ENCODE measurements at regions not wholly inside any gene's neighbourhood (a gene's known extent, or its start where the extent isn't known, plus 50 kb on each side); places are given as distances from the start of the nearest gene placed in this dataset.
"Not testable (repeated sequence)": the region's sequence is repeated elsewhere in the genome, so short reads cannot be mapped to it uniquely, and the experiment has no call there.

GRCh38 chr16:16933861-16934260, 536.9 kb downstream of the XYLT1 start:
- Histone ChIP-seq H3K9me3 (no peaks in the 10 kb centered on the region), H3K27me3 (replicated peaks in 1 of 2; ENCODE audit: control insufficient read depth in 2 of 2, extremely low read depth in 1 of 2, insufficient read depth in 2 of 2, low read length in 1 of 2) (peaks cover 0 to 3% of the 10 kb centered on the region in 2 experiments), H3K4me1 (ENCODE audit: control insufficient read depth in 1 of 2, extremely low read depth in 1 of 2, insufficient read depth in 2 of 2, low read length in 2 of 2) (no peaks in the 10 kb centered on the region), H3K27ac (ENCODE audit: low read length) (no peak overlapping the region), H3K4me3 (ENCODE audit: control insufficient read depth in 1 of 2, extremely low read depth in 1 of 2, low read length in 1 of 2) (no peak overlapping the region), H3K36me3 (ENCODE audit: control insufficient read depth in 2 of 2, extremely low read depth in 1 of 2, insufficient read depth in 1 of 2, low read length in 1 of 2) (no peaks in the 10 kb centered on the region)
- no peak for ATAC-seq (replicated peaks in 1 of 4)
- 100% methylated on average over 1 of the region's 2 CpGs for WGBS (ENCODE audit: insufficient coverage)
- H3K4me1 Mint-ChIP-seq, result no peaks in the 10 kb centered on the region
- H3K9me3 Mint-ChIP-seq, result no peaks in the 10 kb centered on the region
- no peak for DNase-seq
- no peak overlapping the region for H3K4me3 Mint-ChIP-seq
- peaks cover 0 to 15% of the 10 kb centered on the region in 2 donors for H3K27me3 Mint-ChIP-seq
- H3K27ac Mint-ChIP-seq, result no peak overlapping the region
- no peaks in the 10 kb centered on the region for H3K36me3 Mint-ChIP-seq
- CTCF ChIA-PET, result no interaction called here
- POLR2A ChIA-PET, result interaction anchor here in 1 of 2 donors (0.7 kb wide), 1 partner anchor 859 kb away, joined by 3 read pairs; no protein-coding TSS in a partner anchor

- Histone ChIP-seq H3K27me3 (replicated peaks in 1 of 2; ENCODE audit: control insufficient read depth in 2 of 2, extremely low read depth in 1 of 2, insufficient read depth in 2 of 2, low read length in 1 of 2) (peaks cover 0 to 3% of the 10 kb centered on the region in 2 experiments), H3K36me3 (ENCODE audit: control insufficient read depth in 2 of 2, extremely low read depth in 1 of 2, insufficient read depth in 1 of 2, low read length in 1 of 2) (no peaks in the 10 kb centered on the region), H3K9me3 (no peaks in the 10 kb centered on the region), H3K4me1 (ENCODE audit: control insufficient read depth in 1 of 2, extremely low read depth in 1 of 2, insufficient read depth in 2 of 2, low read length in 2 of 2) (no peaks in the 10 kb centered on the region), H3K4me3 (ENCODE audit: control insufficient read depth in 1 of 2, extremely low read depth in 1 of 2, low read length in 1 of 2) (no peak overlapping the region), H3K27ac (ENCODE audit: low read length) (no peak overlapping the region)
- peaks cover 0 to 15% of the 10 kb centered on the region in 2 donors for H3K27me3 Mint-ChIP-seq
- H3K36me3 Mint-ChIP-seq, result no peaks in the 10 kb centered on the region
- no peak overlapping the region for H3K27ac Mint-ChIP-seq
- CTCF ChIA-PET, result no interaction called here
- no peaks in the 10 kb centered on the region for H3K9me3 Mint-ChIP-seq
- 100% methylated on average over 2 of the region's 7 CpGs for WGBS (ENCODE audit: insufficient coverage)
- H3K4me3 Mint-ChIP-seq, result no peak overlapping the region
- ATAC-seq (replicated peaks in 1 of 4), result no peak
- POLR2A ChIA-PET, result no interaction called here
- no peak for DNase-seq
- H3K4me1 Mint-ChIP-seq, result no peaks in the 10 kb centered on the region
Measured at GRCh38 chr16:16934660-16935059, 536.1 kb downstream of the XYLT1 start.

- DNase-seq; H3K4me3 Mint-ChIP-seq; H3K9me3 ChIP-seq; POLR2A ChIA-PET; H3K4me1 Mint-ChIP-seq; H3K27ac Mint-ChIP-seq; H3K9me3 Mint-ChIP-seq; H3K4me1 ChIP-seq (ENCODE audit: control insufficient read depth in 1 of 2, extremely low read depth in 1 of 2, insufficient read depth in 2 of 2, low read length in 2 of 2); ATAC-seq (replicated peaks in 1 of 4); H3K36me3 ChIP-seq (ENCODE audit: control insufficient read depth in 2 of 2, extremely low read depth in 1 of 2, insufficient read depth in 1 of 2, low read length in 1 of 2); H3K36me3 Mint-ChIP-seq; H3K27me3 ChIP-seq (replicated peaks in 1 of 2; ENCODE audit: control insufficient read depth in 2 of 2, extremely low read depth in 1 of 2, insufficient read depth in 2 of 2, low read length in 1 of 2); H3K4me3 ChIP-seq (ENCODE audit: control insufficient read depth in 1 of 2, extremely low read depth in 1 of 2, low read length in 1 of 2); H3K27ac ChIP-seq (ENCODE audit: low read length): not testable (repeated sequence)
- CTCF ChIA-PET, result interaction anchor here in 1 of 2 donors (0.7 kb wide), 1 partner anchor 325 kb away, joined by 6 read pairs; no protein-coding TSS in a partner anchor
- WGBS (ENCODE audit: insufficient coverage), result 91% methylated on average over 3 of the region's 4 CpGs
- peaks cover 0 to 15% of the 10 kb centered on the region in 2 donors for H3K27me3 Mint-ChIP-seq
Measured at GRCh38 chr16:16935909-16936308, 534.9 kb downstream of the XYLT1 start.

- no peak overlapping the region for H3K4me3 Mint-ChIP-seq
- POLR2A ChIA-PET, result no interaction called here
Measured at GRCh38 chr16:16937576-16937975, 533.2 kb downstream of the XYLT1 start.

GRCh38 chr16:16938009-16938408, 532.8 kb downstream of the XYLT1 start:
- Histone ChIP-seq H3K4me1 (ENCODE audit: control insufficient read depth in 1 of 2, extremely low read depth in 1 of 2, insufficient read depth in 2 of 2, low read length in 2 of 2) (no peaks in the 10 kb centered on the region), H3K4me3 (ENCODE audit: control insufficient read depth in 1 of 2, extremely low read depth in 1 of 2, low read length in 1 of 2) (no peak overlapping the region), H3K27ac (ENCODE audit: low read length) (no peak overlapping the region), H3K9me3 (no peaks in the 10 kb centered on the region), H3K36me3 (ENCODE audit: control insufficient read depth in 2 of 2, extremely low read depth in 1 of 2, insufficient read depth in 1 of 2, low read length in 1 of 2) (no peaks in the 10 kb centered on the region), H3K27me3 (replicated peaks in 1 of 2; ENCODE audit: control insufficient read depth in 2 of 2, extremely low read depth in 1 of 2, insufficient read depth in 2 of 2, low read length in 1 of 2) (peaks cover 0 to 3% of the 10 kb centered on the region in 2 experiments)
- POLR2A ChIA-PET, result no interaction called here
- ATAC-seq (replicated peaks in 1 of 4), result no peak
- Mint-ChIP-seq H3K4me3 (no peak overlapping the region), H3K36me3 (no peaks in the 10 kb centered on the region), H3K27me3 (peaks cover 1 to 15% of the 10 kb centered on the region in 2 donors), H3K4me1 (no peaks in the 10 kb centered on the region), H3K27ac (no peak overlapping the region), H3K9me3 (no peaks in the 10 kb centered on the region)
- no peak for DNase-seq
- CTCF ChIA-PET, result no interaction called here
- 40% methylated on average over 1 of the region's 4 CpGs for WGBS (ENCODE audit: insufficient coverage)

More at GRCh38 chr16:16937576-16937975, 533.2 kb downstream of the XYLT1 start:
- Histone ChIP-seq H3K36me3 (ENCODE audit: control insufficient read depth in 2 of 2, extremely low read depth in 1 of 2, insufficient read depth in 1 of 2, low read length in 1 of 2) (no peaks in the 10 kb centered on the region), H3K4me3 (ENCODE audit: control insufficient read depth in 1 of 2, extremely low read depth in 1 of 2, low read length in 1 of 2) (no peak overlapping the region), H3K27me3 (replicated peaks in 1 of 2; ENCODE audit: control insufficient read depth in 2 of 2, extremely low read depth in 1 of 2, insufficient read depth in 2 of 2, low read length in 1 of 2) (peaks cover 0 to 3% of the 10 kb centered on the region in 2 experiments), H3K27ac (ENCODE audit: low read length) (no peak overlapping the region), H3K4me1 (ENCODE audit: control insufficient read depth in 1 of 2, extremely low read depth in 1 of 2, insufficient read depth in 2 of 2, low read length in 2 of 2) (no peaks in the 10 kb centered on the region), H3K9me3 (no peaks in the 10 kb centered on the region)
- CTCF ChIA-PET, result no interaction called here
- ATAC-seq (replicated peaks in 1 of 4), result no peak
- no peaks in the 10 kb centered on the region for H3K36me3 Mint-ChIP-seq
- DNase-seq, result no peak
- no peaks in the 10 kb centered on the region for H3K9me3 Mint-ChIP-seq
- H3K27ac Mint-ChIP-seq, result no peak overlapping the region
- 80% methylated on average over 1 of the region's 2 CpGs for WGBS (ENCODE audit: insufficient coverage)
- no peaks in the 10 kb centered on the region for H3K4me1 Mint-ChIP-seq
- H3K27me3 Mint-ChIP-seq, result peaks cover 1 to 15% of the 10 kb centered on the region in 2 donors

GRCh38 chr16:16938980-16939379, 531.8 kb downstream of the XYLT1 start:
- no peak for ATAC-seq (replicated peaks in 1 of 4)
- Histone ChIP-seq H3K4me3 (ENCODE audit: control insufficient read depth in 1 of 2, extremely low read depth in 1 of 2, low read length in 1 of 2) (no peak overlapping the region), H3K36me3 (ENCODE audit: control insufficient read depth in 2 of 2, extremely low read depth in 1 of 2, insufficient read depth in 1 of 2, low read length in 1 of 2) (no peaks in the 10 kb centered on the region), H3K27ac (ENCODE audit: low read length) (no peak overlapping the region), H3K27me3 (replicated peaks in 1 of 2; ENCODE audit: control insufficient read depth in 2 of 2, extremely low read depth in 1 of 2, insufficient read depth in 2 of 2, low read length in 1 of 2) (no peaks in the 10 kb centered on the region), H3K9me3 (no peaks in the 10 kb centered on the region), H3K4me1 (ENCODE audit: control insufficient read depth in 1 of 2, extremely low read depth in 1 of 2, insufficient read depth in 2 of 2, low read length in 2 of 2) (no peaks in the 10 kb centered on the region)
- Mint-ChIP-seq H3K27me3 (peaks cover 1 to 12% of the 10 kb centered on the region in 2 donors), H3K4me3 (no peak overlapping the region), H3K4me1 (no peaks in the 10 kb centered on the region), H3K9me3 (no peaks in the 10 kb centered on the region), H3K27ac (no peak overlapping the region), H3K36me3 (no peaks in the 10 kb centered on the region)
- ChIA-PET POLR2A (no interaction called here), CTCF (no interaction called here)
- no CpG with 5 or more reads among the region's 3 CpGs for WGBS (ENCODE audit: insufficient coverage)
- no peak for DNase-seq

- H3K9me3 ChIP-seq, result no peaks in the 10 kb centered on the region
- H3K4me1 ChIP-seq (ENCODE audit: control insufficient read depth in 1 of 2, extremely low read depth in 1 of 2, insufficient read depth in 2 of 2, low read length in 2 of 2), result no peaks in the 10 kb centered on the region
- H3K4me3 ChIP-seq (ENCODE audit: control insufficient read depth in 1 of 2, extremely low read depth in 1 of 2, low read length in 1 of 2), result no peak overlapping the region
- no peak overlapping the region for H3K27ac ChIP-seq (ENCODE audit: low read length)
- peaks cover 0 to 2% of the 10 kb centered on the region in 2 experiments for H3K27me3 ChIP-seq (replicated peaks in 1 of 2; ENCODE audit: control insufficient read depth in 2 of 2, extremely low read depth in 1 of 2, insufficient read depth in 2 of 2, low read length in 1 of 2)
- ChIA-PET POLR2A (no interaction called here), CTCF (no interaction called here)
- H3K4me1 Mint-ChIP-seq, result no peaks in the 10 kb centered on the region
- WGBS (ENCODE audit: insufficient coverage), result 88% methylated on average over 6 of the region's 7 CpGs
- DNase-seq (no peak), ATAC-seq (replicated peaks in 1 of 4) (no peak)
- H3K36me3 ChIP-seq (ENCODE audit: control insufficient read depth in 2 of 2, extremely low read depth in 1 of 2, insufficient read depth in 1 of 2, low read length in 1 of 2), result no peaks in the 10 kb centered on the region
- no peak overlapping the region for H3K27ac Mint-ChIP-seq
- H3K9me3 Mint-ChIP-seq, result no peaks in the 10 kb centered on the region
- no peak overlapping the region for H3K4me3 Mint-ChIP-seq
- H3K27me3 Mint-ChIP-seq, result peaks cover 1 to 8% of the 10 kb centered on the region in 2 donors
- H3K36me3 Mint-ChIP-seq, result no peaks in the 10 kb centered on the region
Measured at GRCh38 chr16:16940351-16940750, 530.4 kb downstream of the XYLT1 start.
